Epidermal melanocyte (primary cell): ENCODE measurements at regions not wholly inside any gene's neighbourhood (a gene's known extent, or its start where the extent isn't known, plus 50 kb on each side); places are given as distances from the start of the nearest gene placed in this dataset.

Source experiments
- DNase-seq: peaks from one replicate; pipeline ENCODE4 v3.0.0; 2011; ENCODE audit warnings: low spot score; ENCODE audit not compliant: insufficient read length

DNA sequence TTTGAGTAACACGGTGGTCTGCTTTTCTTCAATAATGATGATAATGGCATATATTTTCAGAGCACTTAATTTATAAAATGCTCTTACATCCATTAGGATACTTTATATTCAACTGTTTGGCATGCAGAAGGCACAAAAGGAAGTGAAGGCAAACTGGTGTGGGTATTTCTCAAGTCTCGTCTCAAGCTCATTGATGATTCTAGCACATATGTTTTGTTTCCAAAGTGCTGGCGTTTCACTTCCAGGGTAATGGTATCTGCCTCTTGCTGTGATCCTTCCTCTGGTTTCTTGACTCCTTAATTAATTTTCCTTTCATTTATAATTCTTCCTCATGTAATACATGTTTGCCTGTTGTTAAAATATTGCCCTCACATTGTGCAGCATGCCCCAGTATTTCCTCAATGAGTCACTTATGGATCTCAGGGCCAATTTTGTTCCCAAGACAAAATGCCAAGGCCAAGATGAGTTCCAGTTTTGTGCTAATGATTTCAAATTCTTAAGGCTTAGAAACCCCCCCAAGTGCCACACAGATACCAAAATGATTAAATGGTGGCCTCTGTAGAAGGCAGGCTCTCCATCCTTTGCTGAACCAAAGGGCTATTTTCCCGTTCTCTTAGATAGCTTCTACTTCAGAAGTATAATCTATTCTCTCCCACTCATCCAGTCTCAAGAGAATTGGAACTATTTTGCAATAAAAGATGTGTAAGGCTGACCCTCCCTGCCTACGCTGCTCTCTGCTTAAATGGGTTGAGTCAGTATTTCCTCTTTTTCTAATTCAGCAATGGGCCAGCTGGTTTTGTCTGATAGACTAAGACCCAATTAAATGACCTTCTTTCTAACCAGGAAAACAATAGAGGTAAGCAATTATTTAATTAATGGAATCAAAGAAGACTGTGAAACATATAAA, 171.2 kb downstream of the ZNF365 start:
- no peak for DNase-seq

DNA sequence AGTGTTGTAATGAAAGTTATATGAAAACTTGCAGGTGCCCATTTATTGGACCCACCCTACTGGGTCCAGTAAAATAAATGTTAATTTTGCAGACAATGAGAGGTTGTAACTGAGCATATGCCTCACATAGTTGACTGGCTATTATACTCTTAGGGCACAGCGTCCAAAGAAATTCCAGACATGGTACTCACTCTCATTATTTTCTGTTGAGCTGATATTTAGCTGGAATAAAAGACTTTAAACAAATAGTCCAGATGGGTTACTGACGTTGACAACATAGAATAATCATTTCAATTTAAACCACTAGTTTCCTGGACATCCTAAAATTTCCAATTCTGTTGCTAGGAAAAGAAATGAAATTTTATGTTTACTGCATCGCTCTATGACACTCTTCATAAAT, 174.5 kb downstream of the ZNF365 start:
- no peak for DNase-seq

DNA sequence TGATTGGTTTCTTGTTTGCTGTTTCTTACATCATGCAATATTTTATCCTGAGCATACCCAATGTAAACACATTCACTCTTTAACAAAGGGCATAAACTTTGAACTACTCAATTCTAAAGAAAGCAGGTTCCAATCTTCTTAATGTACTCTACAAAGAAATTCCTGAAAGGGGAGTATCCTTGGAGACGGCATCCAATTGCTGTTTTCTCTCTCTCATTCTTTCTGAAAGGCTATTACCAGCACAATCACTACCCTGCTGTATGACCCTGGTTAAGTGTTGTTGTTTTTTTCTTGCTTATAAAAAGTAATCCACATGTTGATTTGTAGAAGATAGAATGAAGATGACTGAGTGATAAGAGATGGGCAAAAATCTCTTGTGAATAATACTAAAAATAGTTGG, 176.0 kb downstream of the ZNF365 start:
- no peak for DNase-seq

- peak; percentile 36 for DNase-seq
Observed at GRCh38 chr10:62554632-62555199, 180.5 kb downstream of the ZNF365 start.

- DNase-seq = no peak
Observed at GRCh38 chr10:62559481-62560200, 185.5 kb downstream of the ZNF365 start.

DNA sequence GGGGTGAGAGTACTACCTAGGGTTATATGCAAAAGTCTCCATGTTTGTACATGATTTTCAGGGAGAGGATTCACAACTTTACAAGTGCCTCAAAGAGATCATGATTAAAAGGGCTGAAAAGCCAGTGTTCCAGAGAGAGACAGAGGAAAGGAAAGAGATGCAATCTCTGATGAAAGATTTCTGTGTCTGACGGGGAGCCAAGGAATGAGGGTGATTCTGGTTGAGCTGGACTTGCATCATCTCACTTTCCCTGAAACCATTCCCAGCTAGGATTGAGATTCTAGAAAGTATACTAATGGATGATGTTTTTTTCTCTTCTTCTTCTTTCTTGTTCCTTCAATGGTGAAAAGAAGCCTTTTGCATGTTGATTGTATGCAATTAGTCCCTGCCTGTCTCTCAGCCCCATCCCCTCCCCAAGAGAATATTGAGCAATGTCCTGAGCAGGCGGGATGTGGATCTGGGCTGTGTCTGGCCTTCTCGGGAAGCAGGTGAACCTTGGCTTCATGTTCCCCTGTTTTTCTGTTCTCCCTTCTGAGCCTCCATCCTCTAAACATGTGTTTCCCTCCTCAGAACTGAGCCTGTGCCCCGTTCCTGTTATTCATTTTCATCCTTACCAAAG, 186.1 kb downstream of the ZNF365 start:
- no peak for DNase-seq

DNA sequence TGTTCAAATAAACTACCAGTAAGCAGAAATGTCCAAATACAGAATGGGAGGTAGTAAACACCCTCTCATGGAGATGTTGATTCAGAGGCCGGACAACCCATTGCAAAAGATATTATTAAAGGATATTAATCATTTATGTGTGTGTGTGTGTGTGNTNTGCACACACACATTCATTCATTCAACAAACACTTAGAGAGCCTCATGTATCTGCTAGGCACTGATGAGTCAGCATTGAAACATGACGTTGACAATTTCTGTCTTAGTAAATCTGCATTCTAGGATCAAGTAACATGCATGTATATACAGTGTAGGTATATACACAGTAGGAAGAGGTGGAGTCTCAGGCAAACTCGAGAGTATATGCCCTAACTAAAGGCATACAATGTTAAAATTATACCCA, 187.0 kb downstream of the ZNF365 start:
- no peak for DNase-seq

GRCh38 chr10:62562101-62562500, 187.9 kb downstream of the ZNF365 start:
- no peak for DNase-seq

DNA sequence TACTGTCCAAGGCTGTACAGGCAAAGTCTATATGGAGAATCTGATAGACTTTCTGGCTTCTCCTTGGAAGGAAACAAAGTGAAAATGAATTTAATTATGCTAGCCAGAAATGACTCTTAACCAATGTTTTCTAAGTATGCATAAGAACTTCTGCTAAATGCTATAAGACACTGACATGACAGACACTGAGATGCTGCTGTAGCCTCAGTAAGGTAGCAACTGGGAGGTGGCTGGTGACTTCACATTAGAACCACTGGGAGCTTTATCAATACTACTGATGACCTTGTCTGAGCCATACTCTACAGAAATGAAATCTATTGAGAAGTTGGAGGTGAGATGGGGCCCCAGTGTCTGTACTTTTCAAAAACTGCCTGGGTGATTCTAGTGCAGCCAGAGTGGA, 188.6 kb downstream of the ZNF365 start:
- no peak for DNase-seq

DNA sequence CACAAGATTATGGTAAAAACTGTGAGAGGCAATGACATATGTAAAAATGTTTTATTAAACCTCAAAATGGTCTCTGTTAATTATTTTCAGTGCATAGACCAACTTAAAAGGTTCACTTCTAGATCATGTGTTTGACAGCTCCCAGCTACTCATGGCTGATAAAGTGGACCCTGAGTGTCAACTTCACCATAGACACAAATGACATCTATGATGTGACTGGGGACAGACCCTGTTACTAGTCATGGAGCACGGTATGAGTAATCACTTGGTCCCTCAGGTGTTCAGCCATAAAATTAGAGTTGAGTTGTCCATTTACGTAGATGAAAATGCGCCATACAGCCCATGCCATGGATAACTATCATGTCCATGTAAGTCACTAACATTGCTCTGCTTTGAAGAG, 199.8 kb downstream of the ZNF365 start:
- no peak for DNase-seq

DNA sequence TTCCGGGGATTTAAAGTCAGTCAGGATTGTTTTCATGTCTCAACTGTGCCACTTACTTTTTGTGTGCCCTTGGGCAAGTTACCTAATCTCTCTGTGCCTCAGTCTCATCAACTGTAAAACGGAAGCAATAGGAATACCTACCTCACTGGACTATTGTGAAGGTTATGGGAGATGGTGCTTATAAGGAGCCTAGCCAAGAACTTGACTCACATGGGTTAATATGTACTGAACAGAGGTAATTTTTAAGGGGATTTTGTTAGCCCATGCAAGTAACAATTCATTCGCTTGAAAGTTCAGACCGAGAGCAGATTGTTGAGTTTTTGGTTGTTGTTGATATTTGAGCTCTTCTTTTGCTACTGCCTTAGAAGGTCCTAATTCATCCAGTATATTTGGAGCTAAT, 202.9 kb downstream of the ZNF365 start:
- DNase-seq = no peak

GRCh38 chr10:62577666-62578291, 203.6 kb downstream of the ZNF365 start:
- DNase-seq = no peak

DNA sequence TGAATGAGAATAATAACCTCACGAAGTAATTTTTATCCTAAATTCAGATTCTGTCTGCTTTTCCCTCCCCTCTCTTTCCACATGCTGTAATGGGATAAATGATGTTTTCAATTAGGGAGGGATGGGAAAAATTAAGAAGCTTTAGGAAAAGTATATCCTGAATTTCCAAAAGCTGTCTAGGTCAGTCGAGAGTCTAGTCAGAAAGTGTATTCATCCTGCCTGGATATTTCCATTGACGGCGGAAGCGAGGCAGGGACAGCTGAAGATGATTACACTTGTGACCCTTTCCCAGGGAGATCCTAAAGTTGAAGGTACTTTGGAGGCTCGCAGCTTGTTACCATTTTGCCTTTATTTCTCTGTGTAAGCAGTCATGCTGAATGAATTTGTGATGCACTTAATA, 204.1 kb downstream of the ZNF365 start:
- no peak for DNase-seq

DNA sequence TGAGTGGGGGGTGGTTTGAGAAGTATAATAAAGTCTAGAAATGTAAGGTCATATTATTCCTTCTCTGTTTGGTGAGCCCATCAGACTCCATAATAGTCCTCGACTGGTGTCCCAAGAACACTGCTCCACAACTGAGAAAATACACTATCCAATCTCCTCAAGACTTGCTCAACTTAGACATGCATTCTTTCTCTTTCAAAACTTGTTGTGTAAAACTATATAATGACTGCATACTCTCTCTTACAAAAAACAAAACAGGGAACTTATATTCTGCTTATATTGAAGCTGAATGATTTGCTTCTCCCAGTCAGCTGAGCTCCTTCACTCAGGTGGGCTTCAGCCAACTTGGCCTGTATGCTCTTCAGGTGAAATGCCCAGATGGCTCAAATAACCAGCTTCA, 204.7 kb downstream of the ZNF365 start:
- no peak for DNase-seq

DNA sequence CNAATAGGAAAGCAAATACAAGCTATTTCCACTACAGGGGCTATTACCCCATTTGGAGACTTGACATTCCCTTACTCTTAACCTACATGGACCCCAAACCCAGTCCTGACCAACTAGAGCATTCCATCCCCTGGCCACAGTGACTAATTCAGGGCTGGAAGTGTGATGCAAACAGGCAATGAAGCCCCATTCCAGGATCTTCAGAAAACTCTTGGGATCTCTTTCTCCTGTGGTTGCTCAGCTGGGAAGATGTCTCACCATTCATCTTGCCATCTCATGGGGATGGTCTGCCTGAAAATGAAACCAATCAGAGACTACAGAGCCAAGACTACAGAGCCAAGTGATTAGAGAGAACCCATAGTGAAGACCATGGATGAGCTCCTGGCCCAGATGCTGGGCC, 206.2 kb downstream of the ZNF365 start:
- no peak for DNase-seq

DNA sequence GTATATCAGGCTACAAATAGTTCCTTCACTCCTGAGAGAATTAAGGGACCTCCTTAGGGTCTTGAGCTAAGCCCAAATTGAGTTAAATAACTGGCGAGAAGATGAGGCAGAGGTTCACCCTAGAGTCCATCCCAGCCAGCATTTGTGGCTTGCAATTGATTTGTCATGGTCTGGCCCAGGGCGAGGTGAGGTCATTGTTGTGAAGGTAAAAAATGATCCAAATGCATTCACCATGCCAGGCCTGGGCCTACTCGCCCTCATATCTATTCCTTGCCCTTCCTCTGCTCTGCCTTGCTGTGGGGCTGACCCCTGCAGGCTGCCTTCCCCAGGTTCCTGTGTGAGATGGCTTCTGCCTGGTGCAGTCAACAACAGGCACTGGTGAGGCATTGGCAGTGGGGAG, 207.2 kb downstream of the ZNF365 start:
- no peak for DNase-seq

GRCh38 chr10:62582101-62582705, 208.0 kb downstream of the ZNF365 start:
- no peak for DNase-seq

GRCh38 chr10:62582804-62583208, 208.6 kb downstream of the ZNF365 start:
- no peak for DNase-seq

GRCh38 chr10:62583876-62584615, 209.9 kb downstream of the ZNF365 start:
- no peak for DNase-seq

DNA sequence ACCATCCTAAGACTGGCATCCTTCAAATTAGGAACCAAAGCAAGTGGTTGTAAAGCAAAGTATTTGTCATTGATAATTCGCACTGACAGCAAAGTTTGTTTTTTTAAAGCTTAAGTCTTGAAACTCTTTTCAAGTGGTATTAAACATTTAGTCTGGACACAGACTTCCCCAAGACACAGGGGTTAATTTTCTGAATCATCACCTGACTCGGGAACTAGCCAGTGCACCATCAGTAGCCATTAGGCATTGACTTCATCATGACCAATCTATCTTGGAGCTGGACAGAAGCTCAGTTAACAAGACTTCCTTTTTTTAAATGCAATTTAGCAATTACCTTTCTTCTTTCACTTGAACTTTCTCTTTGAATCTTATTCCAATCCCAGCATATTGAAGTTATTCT, 210.6 kb downstream of the ZNF365 start:
- DNase-seq = no peak
